HK-2 (cell line): ENCODE measurements at regions not wholly inside any gene's neighbourhood (a gene's known extent, or its start where the extent isn't known, plus 50 kb on each side); places are given as distances from the start of the nearest gene placed in this dataset.
A peak's percentile ranks its signal among the peaks of the same experiment; 100 is the strongest.
"Not testable (repeated sequence)": the region's sequence is repeated elsewhere in the genome, so short reads cannot be mapped to it uniquely, and the experiment has no call there.

Experiments used
- DNase-seq: peaks from one replicate; pipeline ENCODE4 v3.0.0-alpha.2; 2018; ENCODE audit not compliant: unreplicated experiment

DNA sequence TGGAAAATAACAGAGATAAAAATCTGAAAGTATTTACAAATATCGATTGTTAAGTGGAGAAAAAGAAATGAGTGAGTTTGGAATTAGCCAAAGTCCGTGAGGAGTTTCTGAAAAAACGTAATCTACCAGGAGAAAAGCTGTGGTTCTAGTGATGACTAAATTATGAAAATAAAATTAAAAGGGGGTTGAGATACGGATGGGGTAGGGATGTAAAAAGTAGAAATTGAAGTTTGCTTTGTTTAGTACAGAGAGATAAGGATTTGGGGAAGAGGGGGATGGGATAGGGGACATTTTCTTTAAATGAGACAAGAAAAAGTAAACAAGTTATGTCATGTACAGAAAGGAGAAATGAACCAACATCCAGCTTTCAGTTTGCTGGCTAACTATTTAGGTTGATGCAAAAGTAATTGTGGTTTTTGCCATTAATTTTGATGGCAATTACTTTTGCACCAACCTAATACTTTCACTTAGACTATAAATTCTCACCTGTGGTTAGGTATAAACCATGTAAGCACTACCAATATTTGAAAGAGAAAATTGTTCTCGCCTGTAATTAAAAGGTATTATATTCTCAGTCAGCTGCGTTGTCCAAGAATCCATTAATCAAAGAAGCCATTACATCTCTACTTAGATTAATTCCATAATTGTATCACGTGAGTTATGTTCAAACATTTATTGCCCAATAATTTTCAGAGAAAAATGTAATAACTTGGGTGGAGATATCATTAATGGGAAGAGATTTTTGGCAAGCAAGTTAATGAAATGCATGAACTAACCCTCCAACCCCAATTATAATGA lies 143.0 kb upstream of the NRP1 start:
- DNase-seq = no peak

DNA sequence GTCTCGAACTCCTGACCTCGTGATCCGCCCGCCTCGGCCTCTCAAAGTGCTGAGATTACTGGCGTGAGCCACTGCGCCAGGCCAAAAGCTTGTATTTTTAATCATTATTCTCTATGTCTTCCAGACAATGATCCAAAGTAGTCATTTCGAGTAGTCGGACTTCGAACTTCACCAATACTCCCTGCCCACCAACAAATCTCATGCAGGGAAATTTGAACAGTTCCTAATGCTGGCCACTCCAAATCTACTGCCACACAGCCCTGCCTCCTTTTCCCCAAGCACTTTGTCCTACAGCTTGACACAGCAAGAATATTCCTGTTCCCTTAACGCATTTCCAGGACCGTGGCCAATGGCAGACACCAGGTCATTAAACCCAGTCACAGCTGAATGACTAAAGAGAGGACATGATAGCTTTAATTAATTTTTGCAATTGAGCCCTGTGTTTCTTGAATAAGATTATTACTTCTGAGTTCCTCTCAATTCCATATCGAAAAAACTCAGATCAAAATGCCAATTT lies 142.3 kb upstream of the NRP1 start:
- DNase-seq = no peak

DNA sequence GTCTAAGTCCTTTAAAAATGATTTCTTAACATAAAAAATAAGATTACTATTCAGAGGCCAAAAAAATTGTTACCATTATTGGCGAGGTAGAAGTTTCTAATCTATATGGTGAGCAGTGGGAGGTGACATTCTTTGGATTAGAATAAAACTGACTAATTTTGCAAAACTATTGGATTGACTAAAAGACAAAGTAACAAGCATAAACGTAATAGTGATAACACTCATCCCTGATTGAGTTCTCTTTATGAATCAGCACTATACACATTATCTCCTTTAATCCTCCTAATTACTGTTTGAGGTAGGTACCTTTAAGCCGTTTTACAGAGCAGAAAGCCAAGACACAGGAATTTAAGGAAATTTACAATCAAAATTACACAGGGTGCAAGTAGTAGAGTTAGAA lies 139.2 kb upstream of the NRP1 start:
- no peak for DNase-seq

DNA sequence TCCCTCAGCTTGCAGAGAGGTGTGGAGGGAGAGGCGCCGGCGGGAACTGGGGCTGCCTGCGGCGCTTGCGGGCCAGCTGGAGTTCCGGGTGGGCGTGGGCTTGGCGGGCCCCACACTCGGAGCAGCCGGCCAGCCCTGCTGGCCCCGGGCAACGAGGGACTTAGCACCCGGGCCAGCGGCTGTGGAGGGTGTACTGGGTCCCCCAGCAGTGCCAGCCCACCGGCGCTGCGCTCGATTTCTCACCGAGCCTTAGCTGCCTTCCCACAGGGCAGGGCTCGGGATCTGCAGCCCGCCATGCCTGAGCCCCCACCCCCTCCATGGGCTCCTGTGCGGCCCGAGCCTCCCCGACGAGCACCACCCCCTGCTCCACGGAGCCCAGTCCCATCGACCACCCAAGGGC lies 133.5 kb upstream of the NRP1 start:
- DNase-seq = not testable (repeated sequence)

DNA sequence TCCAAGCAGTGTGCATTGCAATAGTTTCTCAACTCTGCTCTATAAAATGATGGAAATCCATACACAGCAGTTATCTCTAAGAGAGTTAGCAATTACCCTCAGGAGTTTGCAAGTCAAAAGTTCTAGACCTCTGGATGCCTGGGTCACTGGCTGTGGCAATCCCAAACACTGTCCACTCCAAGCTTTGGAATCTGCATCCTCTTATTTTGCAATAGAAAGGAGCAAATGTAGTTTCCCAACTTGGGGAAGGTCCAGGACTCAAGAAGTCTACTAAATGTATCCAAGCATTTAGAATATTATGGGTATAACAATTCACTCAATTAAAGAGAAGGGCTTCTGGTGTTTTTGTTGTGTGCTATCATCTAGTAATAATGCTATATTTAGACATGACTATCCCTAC lies 131.3 kb upstream of the NRP1 start:
- no peak for DNase-seq

DNA sequence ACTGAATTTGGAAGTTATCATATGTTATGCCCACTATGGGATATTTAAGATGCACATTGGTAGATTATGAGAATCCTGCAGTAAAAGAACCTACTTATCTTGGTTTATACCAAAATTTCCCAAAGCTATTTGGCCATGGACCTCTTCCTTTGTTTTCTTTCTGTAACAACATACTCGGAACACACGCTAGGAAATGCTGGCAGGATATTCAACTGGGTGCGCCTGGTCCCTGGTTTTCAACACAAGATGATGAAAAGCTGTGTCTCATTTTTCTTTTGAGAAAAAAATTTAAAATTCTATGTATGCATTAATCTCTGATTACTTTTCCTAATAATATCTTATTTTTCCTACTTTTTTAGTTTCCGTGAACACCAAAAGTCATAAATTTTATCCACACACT lies 128.5 kb upstream of the NRP1 start:
- DNase-seq = no peak

DNA sequence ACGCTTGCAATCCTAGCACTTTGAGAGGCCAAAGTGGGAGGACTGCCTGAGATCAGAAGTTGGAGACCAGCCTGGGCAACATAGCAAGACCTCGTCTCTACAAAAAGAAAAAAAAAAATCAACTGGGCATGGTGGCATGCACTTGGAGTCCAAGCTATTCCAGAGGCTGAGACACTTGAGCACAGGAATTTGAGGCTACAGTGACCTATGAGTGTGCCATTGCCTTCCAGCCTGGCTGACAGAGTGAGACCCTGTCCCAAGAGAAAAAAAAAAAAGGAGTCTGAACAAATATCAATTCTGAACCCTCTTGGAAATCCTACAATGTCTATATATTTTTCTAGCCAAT lies 126.8 kb upstream of the NRP1 start:
- DNase-seq = no peak

DNA sequence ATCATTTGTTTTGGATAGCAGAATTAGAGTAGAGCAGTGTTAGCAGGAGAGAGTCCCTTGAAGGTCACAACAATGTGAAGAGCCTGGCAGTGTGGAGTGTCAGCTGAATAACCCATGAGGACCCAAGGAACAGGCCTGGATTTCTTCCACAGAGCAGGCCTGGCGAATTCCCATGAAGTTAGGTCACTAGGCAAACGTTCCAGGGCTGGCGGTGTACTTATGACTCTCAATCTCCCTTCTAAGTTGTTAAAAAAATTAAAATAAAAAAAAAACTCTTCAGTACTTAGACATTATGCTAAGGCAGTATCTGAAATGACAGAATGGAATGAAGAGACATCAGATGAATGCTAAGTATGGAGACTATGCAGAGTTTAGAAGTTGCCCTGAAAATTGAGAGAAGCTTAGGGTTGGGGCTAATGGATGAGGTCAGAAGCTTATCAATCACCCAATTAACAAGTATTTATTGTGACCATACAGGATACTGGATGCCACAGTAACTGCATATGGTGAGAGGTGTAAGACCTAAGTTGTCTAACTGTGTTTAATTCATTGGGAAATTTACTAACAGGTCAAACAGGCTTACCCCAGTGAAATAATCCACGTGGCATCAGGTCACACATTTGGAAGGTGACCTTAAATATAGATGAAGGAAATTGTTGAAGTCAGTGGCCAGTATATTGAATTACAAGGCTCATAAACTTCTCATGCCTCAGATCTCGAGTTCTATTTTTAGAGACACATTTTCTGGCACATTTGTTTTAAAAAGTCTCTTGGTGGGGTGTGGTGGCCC lies 126.2 kb upstream of the NRP1 start:
- DNase-seq = no peak

DNA sequence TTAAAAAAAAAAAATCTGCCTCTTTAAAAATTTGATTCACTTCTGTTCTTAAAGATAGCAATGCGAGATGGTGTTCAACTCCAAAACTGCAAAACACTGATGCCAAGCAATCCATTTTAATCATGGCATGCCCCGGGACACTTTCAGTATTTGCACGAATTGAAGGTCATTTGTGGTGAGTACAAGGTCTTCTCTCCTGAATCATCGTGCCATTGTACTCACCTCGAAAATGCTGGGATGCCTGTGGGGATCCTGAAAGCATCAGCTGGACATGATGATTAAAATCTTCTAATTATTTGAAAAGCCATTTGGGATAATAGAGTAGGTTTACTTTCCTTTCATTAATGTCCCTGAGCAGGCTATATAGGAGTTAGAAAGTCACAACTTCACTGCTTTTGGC lies 125.1 kb upstream of the NRP1 start:
- no peak for DNase-seq

DNA sequence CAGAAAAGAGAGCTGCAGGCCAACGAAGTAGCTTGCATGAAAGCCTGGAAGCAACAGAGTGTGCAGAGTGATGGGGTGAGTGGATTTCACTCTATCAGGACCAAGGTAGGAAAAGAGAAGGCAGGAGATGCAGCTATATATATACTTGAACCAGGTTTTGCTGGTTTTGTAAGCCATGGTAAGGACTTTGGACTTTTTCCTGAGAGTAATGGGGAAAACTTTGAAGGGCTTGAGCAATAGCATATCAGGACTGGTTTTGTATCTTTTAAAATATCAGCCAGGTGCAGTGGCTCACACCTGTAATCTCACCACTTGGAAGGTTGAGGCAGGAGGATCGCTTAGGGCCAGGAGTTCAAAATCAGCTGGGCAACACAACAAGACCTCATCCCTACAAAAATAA lies 120.6 kb upstream of the NRP1 start:
- no peak for DNase-seq

DNA sequence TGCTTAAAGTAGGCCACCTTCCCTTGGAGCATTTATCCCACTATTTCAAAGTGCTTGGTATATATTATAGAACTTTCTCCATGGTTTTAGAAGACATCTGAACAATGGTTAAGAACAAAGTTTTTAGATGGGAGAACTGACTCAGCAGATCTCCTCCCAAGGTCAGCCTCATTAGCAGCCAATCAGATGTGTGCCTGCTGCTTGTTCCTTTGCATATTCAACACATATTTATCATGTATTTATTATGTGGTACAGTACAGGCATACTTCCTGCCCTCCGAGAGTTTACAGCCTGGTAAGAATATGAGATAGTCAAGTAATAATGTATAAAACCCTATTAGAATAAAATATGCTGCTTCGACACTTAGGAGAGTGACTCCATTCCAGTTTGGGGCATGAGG lies 120.1 kb upstream of the NRP1 start:
- no peak for DNase-seq

DNA sequence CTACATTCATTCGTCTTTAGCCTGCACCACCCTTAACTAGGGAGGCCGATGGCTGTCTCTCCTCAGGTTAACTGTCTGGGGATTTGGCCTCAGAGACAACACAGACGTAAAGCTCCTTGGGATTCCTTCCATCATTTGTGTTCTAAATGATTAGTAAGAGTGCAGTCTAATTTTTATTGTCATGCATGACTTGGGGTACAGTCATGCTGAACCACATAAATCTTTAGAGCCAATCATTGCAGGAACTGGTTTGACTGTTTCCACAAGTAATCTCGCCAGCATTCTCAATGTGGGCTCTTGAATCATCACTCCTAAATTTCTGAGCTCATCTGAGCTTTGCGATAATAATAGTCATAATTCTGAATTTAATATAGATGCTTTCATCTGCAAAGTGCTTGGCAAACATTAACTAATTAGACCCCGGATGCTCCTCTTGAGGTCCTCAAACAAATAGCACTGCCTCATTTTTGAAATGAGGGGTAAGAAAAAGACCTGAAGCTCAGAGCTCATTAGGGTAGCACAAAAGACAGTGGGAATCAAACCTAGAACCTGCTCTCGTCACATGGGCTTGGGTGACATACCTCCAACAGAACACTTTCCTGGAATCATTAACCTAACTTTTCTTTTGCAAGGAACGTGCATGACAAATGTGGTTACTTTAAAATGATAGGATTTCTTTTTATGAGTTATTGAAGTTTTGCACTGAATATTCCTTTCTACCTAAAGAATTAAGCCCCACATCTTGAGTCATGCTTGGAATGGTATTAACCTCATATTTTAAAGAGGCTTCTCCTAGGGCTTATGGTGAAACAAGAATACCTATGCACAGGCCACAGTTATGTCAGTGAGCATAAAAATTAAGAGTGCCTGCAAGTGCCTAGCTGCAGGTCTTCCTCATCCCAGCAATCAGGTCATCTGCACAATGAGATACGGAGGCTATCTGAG lies 118.9 kb upstream of the NRP1 start:
- peak; percentile 31 for DNase-seq

DNA sequence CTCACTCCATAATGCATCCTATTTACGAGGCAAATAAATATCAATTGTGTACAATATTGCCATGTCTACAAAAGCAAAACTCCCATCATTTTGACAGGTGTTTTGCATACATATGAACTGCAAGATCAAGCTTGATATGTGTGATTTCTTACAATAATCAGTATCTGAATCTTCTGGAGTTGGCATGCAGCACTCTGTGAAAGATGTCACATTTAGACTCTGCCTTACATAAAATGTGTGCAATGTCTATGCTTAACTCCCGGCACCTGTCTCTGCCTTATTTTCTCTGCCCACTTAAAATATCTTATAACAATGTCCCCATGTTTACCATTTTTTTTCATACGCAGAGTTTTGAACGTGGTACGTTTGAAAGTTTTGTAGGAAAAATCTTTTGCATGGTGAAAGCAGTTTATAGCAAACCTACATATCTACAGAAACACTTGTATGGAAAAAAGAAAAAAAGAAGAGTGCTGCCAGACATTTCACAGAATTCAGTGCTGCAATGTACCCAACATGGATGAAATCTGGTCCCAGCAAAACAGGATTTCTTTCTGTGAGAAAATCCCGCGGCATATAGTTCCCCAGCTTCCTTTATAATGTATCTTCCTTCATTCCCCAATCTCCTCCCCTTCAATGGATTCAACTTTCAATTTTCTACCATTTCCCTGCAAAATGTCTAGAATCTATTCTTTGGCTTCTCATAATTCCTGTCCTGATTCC lies 114.1 kb upstream of the NRP1 start:
- DNase-seq = no peak

DNA sequence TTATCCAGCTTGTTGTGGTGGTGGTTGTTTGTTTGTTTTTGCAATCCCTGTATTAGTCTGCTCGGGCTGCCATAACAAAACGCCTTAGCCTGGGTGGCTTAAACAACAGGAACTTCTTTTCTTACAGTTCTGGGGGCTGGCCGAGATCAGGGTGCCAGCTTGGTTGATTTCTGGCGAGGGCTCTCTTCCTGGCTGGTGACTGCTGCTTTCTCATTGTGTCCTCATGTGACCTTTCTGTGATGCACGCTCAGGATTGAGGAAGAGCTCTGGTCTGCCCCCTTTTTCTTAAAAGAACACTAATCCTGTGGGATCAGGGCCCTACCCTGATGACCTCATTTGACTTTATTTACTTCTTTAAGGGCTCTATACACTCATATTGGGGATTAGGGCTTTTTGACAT lies 107.1 kb upstream of the NRP1 start:
- DNase-seq = no peak

DNA sequence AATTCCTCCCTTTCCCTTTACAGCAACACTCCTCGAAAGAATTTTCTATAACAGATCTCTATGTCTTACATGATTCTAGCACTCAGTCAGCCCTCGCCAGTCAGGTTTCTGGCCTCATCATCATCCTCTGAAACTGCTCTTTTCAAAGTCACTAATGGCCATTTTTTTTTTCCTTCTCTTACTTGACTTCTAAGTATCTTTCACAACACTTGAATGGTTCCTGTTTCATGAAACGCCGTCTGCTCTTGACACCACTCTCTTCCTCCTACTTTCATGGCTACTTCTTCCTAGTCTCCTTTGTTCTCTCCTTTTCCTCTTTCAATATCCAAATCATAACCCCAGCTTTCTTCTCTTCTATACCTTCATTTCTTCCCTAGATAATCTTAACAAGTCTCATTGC lies 100.5 kb upstream of the NRP1 start:
- DNase-seq = no peak

DNA sequence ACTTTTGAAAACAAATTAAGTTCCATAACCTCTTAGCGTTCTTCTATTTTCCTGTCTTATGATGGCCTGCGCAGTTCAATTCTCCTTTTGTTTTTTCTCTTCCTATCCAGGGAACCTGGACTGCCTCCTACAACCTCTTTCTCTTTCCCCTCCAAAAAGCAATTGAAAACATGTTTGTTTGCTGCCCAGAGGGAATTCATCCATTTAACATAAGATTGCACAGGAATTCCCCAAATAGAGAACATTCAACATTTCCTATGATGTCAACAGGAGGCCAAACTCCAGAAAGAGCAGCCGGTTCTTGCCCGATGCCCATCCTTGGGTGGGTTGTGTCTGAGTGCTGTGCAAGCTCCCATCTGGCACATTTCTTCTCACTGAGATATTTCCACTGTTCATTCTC lies 94.2 kb upstream of the NRP1 start:
- DNase-seq = no peak

DNA sequence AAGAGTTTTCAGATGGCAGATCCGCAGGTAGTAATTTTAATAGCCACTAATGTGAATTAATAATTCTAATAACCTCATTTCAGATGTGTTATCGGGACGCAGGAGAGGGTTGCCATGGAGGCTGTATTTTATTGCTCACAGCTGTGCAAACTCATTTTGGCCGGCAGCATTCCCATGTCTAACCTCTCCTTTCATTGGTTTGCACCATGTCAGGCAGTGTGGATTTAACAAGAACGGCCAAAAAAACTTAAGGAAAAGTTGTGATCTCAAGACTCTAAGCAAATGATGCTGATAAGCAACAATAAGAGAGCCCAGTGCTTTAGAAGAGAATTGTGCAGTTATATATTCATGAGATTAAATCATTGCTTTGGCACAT lies 88.7 kb upstream of the NRP1 start:
- DNase-seq = no peak

DNA sequence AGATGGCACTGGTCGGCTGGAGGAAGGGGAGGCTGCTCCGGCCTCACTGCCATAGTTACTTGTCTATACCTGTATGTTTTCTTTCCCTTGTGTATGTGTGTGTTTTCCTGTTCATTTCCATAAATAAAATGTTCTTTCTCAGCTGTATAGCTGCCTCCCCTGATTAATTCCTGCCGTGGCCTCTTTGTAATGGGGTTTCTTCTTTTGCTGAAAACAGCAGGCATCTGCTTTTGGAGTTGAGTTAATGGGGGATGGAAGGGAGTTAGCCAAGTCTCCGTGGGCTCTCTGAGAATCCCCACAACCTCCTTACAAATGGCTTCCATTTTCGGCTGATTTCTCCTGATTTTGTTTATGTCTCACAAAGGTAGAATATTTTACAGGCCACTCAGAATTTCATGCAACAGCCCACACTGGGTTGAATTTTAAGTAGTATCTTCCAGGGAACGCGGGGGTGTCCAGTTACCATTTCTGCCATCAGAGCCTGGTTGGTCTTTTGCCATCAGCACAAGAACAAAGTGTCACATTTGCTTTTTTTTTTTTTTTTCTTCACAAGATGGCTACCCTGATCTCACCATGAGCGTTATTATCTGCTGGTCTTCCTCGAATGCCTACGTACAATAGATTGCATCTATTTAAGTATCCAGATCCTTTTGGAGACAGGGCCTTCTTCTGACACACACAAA lies 88.1 kb upstream of the NRP1 start:
- no peak for DNase-seq

DNA sequence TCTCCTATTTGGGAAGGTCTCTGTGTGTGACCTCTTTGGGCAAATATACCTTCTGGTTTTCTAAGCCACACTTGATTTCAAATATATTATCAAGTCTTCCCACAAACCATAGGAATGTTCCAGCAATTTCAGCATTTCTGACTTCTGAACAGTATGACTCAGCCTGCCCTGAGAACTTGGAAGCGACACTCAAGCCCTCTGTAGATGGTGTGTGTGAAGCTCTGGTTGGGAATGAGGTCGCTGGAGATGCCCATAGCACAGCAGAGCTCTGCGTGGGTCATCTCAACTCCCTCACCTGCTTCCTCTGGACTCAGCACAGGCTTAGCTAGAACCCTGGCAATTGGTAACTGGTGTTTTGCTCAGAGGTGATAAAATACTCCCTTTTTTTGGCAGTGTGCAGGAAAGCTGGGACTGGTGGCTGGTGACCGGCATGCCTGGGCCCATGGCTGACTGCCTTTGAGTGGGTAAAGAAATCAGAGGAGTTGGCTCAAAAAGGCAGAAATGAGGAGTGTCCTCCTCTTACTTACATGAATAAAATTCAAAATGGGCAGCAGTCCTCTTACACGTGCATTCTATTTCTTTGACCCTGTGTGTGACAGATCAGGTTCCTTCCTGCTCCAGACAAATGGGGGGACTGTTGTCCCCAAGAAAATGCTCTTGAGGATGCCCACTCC lies 87.5 kb upstream of the NRP1 start:
- peak; percentile 30 for DNase-seq

DNA sequence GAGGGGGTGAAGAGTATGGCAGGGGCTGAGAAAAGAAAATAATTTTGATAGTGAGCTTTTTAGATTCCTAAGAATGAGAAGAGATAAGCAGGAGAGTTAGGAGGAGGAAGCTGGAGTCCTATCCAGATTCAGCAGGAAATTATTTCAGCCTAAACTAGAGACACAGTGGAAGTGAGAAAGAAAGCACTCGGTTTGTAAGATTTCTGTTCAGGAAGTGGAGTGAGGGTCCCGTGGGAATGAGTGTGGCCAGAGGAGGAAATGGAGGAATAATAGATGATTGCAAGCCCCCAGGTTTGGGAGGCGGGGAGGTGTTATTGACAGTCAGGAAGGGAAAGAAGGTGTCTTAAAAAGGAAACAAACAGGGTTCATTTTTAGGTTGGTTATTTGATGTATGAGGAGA lies 84.8 kb upstream of the NRP1 start:
- no peak for DNase-seq
